ENCODE measurements at regions not wholly inside any gene's neighbourhood (a gene's known extent, or its start where the extent isn't known, plus 50 kb on each side); places are given as distances from the start of the nearest gene placed in this dataset.

- DNase-seq (ENCODE audit: low read depth) = no peak
- TF ChIP-seq CTCF (IDR thresholded peaks at IDR 0.05; ENCODE audit: low read length, missing control alignments) = no peak
Observed at GRCh38 chr16:79337906-79338305, 262.6 kb downstream of the MAF start.

GRCh38 chr16:79336437-79337229 lies 263.9 kb downstream of the MAF start:
- no peak overlapping the region for H3K4me3 ChIP-seq (replicated peaks; ENCODE audit: low read depth, low read length)
- DNase-seq (ENCODE audit: low read depth) = no peak
- TF ChIP-seq CTCF (IDR thresholded peaks at IDR 0.05; ENCODE audit: low read length, missing control alignments) = no peak

More at GRCh38 chr16:79337906-79338305, 262.6 kb downstream of the MAF start:
- no peak overlapping the region for H3K4me3 ChIP-seq (replicated peaks; ENCODE audit: low read depth, low read length)

- no peak overlapping the region for H3K4me3 ChIP-seq (replicated peaks; ENCODE audit: low read depth, low read length)
- TF ChIP-seq CTCF (IDR thresholded peaks at IDR 0.05; ENCODE audit: low read length, missing control alignments) = no peak
- no peak for DNase-seq (ENCODE audit: low read depth)
Observed at GRCh38 chr16:79334127-79334526, 266.4 kb downstream of the MAF start.

- H3K4me3 ChIP-seq (replicated peaks; ENCODE audit: low read depth, low read length) = no peak overlapping the region
- TF ChIP-seq CTCF (IDR thresholded peaks at IDR 0.05; ENCODE audit: low read length, missing control alignments) = no peak
- DNase-seq (ENCODE audit: low read depth) = no peak
Observed at GRCh38 chr16:79331066-79331465, 269.5 kb downstream of the MAF start.

GRCh38 chr16:79329967-79330366 lies 270.6 kb downstream of the MAF start:
- TF ChIP-seq CTCF (IDR thresholded peaks at IDR 0.05; ENCODE audit: low read length, missing control alignments) = no peak
- no peak for DNase-seq (ENCODE audit: low read depth)

GRCh38 chr16:79329166-79329521 lies 271.4 kb downstream of the MAF start:
- TF ChIP-seq CTCF (IDR thresholded peaks at IDR 0.05; ENCODE audit: low read length, missing control alignments) = no peak

More at GRCh38 chr16:79329967-79330366, 270.6 kb downstream of the MAF start:
- no peak overlapping the region for H3K4me3 ChIP-seq (replicated peaks; ENCODE audit: low read depth, low read length)

More at GRCh38 chr16:79329166-79329521, 271.4 kb downstream of the MAF start:
- H3K4me3 ChIP-seq (replicated peaks; ENCODE audit: low read depth, low read length) = no peak overlapping the region
- DNase-seq (ENCODE audit: low read depth) = no peak

Measured in fibroblast of pulmonary artery (primary cell).